ENCODE measurements at regions not wholly inside any gene's neighbourhood (a gene's known extent, or its start where the extent isn't known, plus 50 kb on each side); places are given as distances from the start of the nearest gene placed in this dataset.
"Not testable (repeated sequence)": the region's sequence is repeated elsewhere in the genome, so short reads cannot be mapped to it uniquely, and the experiment has no call there.

- 17% methylated on average over 3 of the region's 6 CpGs for WGBS (ENCODE audit: insufficient coverage, low coverage, low lambda C conversion rate, missing lambda C conversion rate)
- Histone ChIP-seq H3K4me1 (no peaks in the 10 kb centered on the region), H3K27ac (no peak overlapping the region), H3K27me3 (no peaks in the 10 kb centered on the region), H3K36me3 (no peaks in the 10 kb centered on the region), H3K9me3 (no peaks in the 10 kb centered on the region), H3K4me3 (no peak overlapping the region)
- intact Hi-C loops (cut with DNase I), result no loop called here
- DNase-seq (peak in 1 of 3 donors; percentile 30), ATAC-seq (no peak)
- TF ChIP-seq CTCF (IDR thresholded peaks at IDR 0.05) (no peak), POLR2A (IDR thresholded peaks at IDR 0.05) (no peak)
Observed at GRCh38 chr22:44646668-44647067, 55.3 kb upstream of the PRR5 start.

- TF ChIP-seq POLR2A (IDR thresholded peaks at IDR 0.05) (no peak), CTCF (IDR thresholded peaks at IDR 0.05) (no peak)
- intact Hi-C loops (cut with DNase I), result no loop called here
- Histone ChIP-seq H3K9me3 (no peaks in the 10 kb centered on the region), H3K4me1 (no peaks in the 10 kb centered on the region), H3K27me3 (no peaks in the 10 kb centered on the region), H3K27ac (no peak overlapping the region), H3K4me3 (no peak overlapping the region), H3K36me3 (no peaks in the 10 kb centered on the region)
- no peak for ATAC-seq
- WGBS (ENCODE audit: insufficient coverage, low coverage, low lambda C conversion rate, missing lambda C conversion rate), result 69% methylated on average over 4 of the region's 13 CpGs
- DNase-seq, result peak in 1 of 3 donors; percentile 11
Observed at GRCh38 chr22:44646141-44646540, 55.9 kb upstream of the PRR5 start.

- H3K27me3 ChIP-seq, result no peaks in the 10 kb centered on the region
- no peaks in the 10 kb centered on the region for H3K4me1 ChIP-seq
- ATAC-seq (no peak), DNase-seq (peak in 1 of 3 donors; percentile 32)
- H3K4me3 ChIP-seq, result no peak overlapping the region
- H3K36me3 ChIP-seq, result no peaks in the 10 kb centered on the region
- no peak overlapping the region for H3K27ac ChIP-seq
- intact Hi-C loops (cut with DNase I), result no loop called here
- TF ChIP-seq CTCF (IDR thresholded peaks at IDR 0.05), result no peak
- no peak for TF ChIP-seq POLR2A (IDR thresholded peaks at IDR 0.05)
- H3K9me3 ChIP-seq, result no peaks in the 10 kb centered on the region
- WGBS (ENCODE audit: insufficient coverage, low coverage, low lambda C conversion rate, missing lambda C conversion rate), result 72% methylated on average over 8 of the region's 11 CpGs
Observed at GRCh38 chr22:44645531-44645930, 56.5 kb upstream of the PRR5 start.

- H3K27ac ChIP-seq, result no peak overlapping the region
- no peak for ATAC-seq
- no peaks in the 10 kb centered on the region for H3K27me3 ChIP-seq
- no peaks in the 10 kb centered on the region for H3K4me1 ChIP-seq
- no peak for TF ChIP-seq POLR2A (IDR thresholded peaks at IDR 0.05)
- no peak for TF ChIP-seq CTCF (IDR thresholded peaks at IDR 0.05)
- 54% methylated on average over 4 of the region's 4 CpGs for WGBS (ENCODE audit: insufficient coverage, low coverage, low lambda C conversion rate, missing lambda C conversion rate)
- no peaks in the 10 kb centered on the region for H3K9me3 ChIP-seq
- intact Hi-C loops (cut with DNase I), result no loop called here
- DNase-seq, result no peak
- no peaks in the 10 kb centered on the region for H3K36me3 ChIP-seq
- H3K4me3 ChIP-seq, result no peak overlapping the region
Observed at GRCh38 chr22:44645083-44645482, 56.9 kb upstream of the PRR5 start.

- peak in 1 of 3 donors; percentile 37 for DNase-seq
- not testable (repeated sequence) for H3K36me3 ChIP-seq
Observed at GRCh38 chr22:44643526-44644101, 58.4 kb upstream of the PRR5 start.

More at GRCh38 chr22:44643526-44644101, 58.4 kb upstream of the PRR5 start:
- 71% methylated on average over 19 of the region's 19 CpGs for WGBS (ENCODE audit: insufficient coverage, low coverage, low lambda C conversion rate, missing lambda C conversion rate)
- H3K9me3 ChIP-seq; H3K4me3 ChIP-seq; intact Hi-C loops (cut with DNase I); H3K27ac ChIP-seq; H3K4me1 ChIP-seq; ATAC-seq; H3K27me3 ChIP-seq: not testable (repeated sequence)
